NCI-H1105 (cell line): ENCODE measurements at regions not wholly inside any gene's neighbourhood (a gene's known extent, or its start where the extent isn't known, plus 50 kb on each side); places are given as distances from the start of the nearest gene placed in this dataset.
A peak's percentile ranks its signal among the peaks of the same experiment; 100 is the strongest.

ENCODE experiments used
- DNase-seq: peaks from one replicate; lab custom pipeline; 2025; lab: John Stamatoyannopoulos, UW

DNA sequence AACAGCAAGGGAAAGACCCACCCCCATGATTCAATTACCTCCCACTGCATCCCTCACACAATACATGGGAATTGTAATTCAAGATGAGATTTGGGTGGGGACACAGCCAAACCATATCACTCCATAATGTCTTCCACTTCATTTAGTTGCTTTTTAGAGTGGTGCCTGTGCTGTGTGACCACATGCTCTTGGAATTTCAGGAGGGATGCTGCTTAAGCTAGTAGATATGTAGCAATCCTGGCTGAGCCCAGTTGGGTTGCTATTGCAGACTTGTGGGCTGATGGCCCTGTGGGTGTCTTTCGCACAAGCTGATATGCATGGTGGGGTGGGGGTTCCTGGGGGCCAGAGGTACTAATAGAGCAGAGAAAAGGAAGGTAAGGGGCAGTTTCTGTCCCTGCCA lies 160.4 kb upstream of the SYT6 start:
- no peak for DNase-seq

DNA sequence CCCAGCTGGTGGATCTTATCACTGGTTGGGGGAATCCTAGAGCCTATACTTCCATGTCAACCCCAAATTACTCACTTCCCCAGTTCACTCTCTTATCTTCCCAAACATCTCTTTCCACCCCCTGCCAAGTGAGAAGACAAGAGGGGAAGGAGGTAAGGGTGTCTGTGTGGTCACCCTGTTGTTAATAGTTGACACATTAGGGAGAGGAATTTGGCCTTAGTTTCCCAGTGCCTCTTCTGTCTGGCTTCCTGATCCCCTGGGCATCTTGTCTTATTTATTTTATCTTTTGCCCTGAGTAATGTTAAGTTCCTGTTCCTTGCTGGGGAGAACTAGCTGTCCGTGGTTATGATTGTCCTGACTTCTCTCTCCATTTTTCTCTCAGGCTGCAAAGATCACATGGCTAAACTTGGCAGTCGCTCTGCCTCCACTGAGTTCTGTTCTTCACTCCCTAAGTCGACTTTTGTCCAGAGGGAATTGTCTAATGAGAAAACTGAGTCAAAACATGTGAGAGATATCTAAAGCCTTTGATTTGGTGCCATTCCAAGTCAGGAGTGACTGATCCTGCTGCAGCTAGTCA lies 157.1 kb upstream of the SYT6 start:
- no peak for DNase-seq

DNA sequence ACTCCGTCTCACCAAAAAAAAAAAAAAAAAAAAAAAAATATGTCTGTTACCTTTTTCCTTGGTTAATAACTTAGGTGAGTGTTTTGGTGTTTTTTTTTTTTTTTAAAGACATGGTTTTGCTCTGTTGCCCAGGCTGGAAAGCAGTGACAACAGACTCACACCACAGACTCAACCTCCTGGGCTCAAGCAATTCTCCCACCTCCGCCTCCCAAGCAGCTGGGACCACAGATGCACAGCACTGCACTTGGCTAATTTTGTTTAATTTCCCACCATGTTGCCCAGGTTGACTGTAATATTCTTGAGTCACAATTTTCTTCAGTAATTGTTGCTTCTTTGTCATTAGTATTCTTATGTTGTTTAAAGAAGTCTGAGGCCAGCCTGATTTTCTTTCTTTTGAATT lies 149.2 kb upstream of the SYT6 start:
- no peak for DNase-seq

- no peak for DNase-seq
Observed at GRCh38 chr1:114299331-114299975, 145.8 kb upstream of the SYT6 start.

GRCh38 chr1:114298008-114298407 lies 144.3 kb upstream of the SYT6 start:
- DNase-seq: no peak

DNA sequence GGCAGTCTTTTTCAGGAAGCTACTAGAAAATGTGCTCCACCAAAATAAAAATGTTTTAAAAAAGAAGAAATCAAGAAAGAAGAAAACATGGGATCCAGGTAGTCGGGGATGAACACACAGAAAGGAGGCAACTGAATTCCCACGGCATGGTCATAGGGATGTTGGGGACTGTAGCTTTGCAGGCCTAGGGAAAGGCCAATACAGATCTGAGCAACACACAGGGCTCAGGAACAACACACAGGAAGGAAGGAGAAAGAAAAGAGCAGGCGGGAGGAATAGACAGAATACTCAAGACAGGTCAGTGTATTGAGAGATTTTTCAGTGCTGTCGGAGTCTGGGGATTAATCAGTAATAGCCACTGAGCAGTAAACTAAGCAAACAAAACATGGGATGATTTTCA lies 142.7 kb upstream of the SYT6 start:
- no peak for DNase-seq

GRCh38 chr1:114295321-114295720 lies 141.7 kb upstream of the SYT6 start:
- no peak for DNase-seq

DNA sequence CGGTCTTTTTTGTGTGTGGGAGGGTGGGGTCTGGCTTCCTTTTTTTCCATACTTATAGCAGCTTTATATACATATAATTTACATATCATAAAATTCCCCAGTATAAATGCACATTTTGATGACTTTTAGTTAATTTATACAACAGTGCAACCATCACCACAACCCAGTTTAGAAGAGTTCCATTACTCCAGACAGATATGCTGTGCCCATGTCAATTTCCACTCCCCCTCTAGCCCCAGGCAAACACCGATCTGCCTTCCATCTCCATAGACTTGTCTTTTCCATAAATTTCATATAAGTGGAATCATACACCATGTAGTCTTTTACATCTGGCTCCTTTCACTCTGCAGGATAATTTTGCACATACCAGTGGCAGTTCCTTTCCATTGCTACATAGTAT lies 139.2 kb upstream of the SYT6 start:
- DNase-seq: no peak

GRCh38 chr1:114292194-114292593 lies 138.5 kb upstream of the SYT6 start:
- DNase-seq: no peak

- DNase-seq: no peak
Observed at GRCh38 chr1:114290776-114291175, 137.1 kb upstream of the SYT6 start.

DNA sequence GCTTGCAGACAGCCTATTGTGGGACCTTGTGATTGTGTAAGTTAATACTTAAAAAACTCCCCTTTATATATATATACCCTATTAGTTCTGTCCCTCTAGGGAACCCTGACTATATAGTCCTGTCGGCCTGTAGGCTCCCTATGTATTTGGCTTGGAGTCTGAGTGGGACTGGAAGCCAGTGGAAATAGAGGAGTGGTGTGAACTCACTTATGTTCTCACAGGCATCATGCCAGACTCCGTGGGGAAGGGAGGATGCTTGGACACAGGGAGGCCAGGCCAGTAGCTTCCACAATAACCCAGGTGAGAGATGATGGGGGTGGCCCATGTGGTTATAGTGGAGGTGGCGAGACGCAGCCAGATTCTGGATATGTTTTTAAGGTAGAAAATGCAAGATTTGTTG lies 136.7 kb upstream of the SYT6 start:
- no peak for DNase-seq

DNA sequence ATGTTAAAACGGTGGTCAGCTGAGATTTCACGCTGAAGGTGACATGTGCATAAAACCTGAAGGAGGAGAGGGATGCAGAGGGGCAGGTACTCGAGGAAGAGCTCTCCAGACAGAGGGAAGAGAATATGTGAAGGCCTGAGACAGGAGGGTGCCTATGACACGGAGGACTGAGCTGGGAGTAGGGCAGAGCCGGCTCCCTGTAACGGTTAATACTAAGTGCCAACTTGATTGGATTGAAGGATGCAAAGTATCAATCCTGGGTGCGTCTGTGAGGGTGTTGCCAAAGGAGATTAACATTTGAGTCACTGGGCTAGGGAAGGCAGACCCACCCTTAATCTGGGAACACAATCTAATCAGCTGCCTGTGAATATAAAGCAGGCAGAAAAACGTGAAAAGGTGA lies 136.2 kb upstream of the SYT6 start:
- DNase-seq: no peak

DNA sequence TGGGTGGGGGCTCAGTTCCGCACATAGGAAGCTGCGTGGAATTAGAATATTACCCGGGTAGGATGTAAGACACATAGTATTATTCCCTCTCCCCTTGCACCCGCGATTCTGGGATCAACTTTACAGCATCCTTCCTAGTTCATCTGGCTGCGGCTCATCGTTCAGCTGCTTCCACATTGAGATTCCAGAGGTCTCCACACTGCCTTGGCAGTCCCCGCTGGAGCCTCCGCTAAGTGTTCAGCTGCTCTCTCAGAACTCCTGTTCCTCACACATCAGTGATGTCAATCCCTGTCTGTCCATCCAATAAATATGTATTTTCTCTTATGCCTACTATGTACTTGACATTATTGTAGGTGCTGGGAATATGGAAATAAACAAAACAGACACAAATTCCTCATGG lies 135.6 kb upstream of the SYT6 start:
- DNase-seq: no peak

DNA sequence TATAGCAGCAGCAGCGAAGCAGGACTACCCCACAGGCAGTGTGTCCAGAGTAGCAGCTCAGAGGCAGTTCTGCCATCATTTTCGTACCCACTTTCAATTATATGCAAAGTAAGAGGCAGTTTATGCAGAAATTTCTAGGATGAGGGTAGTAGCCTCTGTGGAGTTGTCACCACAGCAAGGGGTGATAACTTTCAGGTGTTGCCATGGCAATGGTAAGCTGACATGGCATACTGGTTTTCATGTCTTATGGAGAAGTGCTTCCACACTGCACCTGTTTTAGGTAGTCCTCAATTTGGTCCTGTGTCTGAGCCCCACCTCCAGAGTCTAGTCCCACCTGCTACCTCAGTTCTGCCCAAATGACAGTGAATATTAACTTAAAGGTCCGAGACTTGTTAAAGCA lies 133.3 kb upstream of the SYT6 start:
- no peak for DNase-seq

GRCh38 chr1:114286179-114286578 lies 132.5 kb upstream of the SYT6 start:
- DNase-seq: no peak

DNA sequence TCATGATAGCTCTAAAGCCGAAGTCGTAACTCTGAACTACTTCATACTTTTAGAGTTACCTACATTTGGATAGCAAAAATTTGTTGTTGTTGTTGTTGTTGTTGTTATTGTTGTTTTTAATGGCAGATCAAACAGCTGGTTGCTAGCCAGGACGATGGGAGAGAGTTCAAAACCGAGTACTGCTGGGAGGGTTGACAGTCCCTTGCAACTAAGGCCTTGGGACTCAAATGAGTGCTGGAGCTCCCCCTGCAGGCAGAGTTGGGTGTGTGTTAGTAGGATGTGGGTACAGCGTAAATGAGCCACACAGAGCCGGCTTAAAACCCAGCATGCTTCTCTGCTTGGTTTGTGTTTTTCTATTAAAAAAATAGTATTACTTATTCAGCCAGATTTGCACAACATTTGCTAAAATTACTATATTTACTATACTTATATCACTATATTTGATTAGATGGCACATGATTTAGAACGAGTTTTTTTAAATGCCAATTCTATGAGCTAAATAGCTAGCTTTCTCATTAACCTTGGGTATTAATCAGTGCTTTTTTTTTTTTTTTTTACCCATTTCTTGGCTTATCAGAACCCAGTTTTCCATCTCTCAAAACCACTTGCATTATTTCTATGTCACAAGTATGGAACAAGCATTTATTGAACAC lies 129.2 kb upstream of the SYT6 start:
- peak; percentile 78 for DNase-seq

GRCh38 chr1:114278911-114279310 lies 125.2 kb upstream of the SYT6 start:
- DNase-seq: no peak

GRCh38 chr1:114278430-114278829 lies 124.8 kb upstream of the SYT6 start:
- no peak for DNase-seq

DNA sequence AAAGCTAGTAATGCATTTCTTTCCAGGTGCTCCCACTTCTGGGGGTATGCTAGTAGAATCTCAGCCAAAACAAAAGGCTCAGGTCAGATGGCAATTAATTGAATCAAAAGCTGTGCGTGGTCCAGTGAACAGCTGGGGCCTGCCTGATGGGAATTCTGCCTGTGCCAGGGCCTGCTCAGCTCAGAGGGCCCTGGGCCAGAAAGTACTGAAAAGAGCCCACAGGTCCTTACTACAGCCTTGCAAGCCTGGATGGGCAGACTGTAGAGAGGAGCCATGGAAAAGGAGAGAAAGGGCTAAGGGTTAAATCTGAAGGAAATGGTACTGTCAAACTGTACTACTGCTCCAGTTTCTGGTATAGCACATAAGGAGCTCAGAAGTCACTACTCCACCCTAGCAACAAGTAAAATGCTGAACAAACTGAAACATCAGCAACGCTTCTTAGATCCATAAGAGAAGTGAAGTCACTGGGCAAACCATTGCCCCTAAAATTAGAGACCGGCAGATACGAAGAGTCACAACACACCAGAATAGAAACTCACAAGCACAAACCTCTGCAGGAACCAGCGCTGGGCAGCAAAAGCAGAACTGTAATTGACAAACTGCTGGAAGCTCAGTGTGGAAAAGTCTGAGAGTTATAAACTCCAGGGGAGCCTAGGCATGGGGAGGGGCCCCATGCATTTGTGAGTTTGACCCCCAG lies 121.1 kb upstream of the SYT6 start:
- no peak for DNase-seq

- DNase-seq: no peak
Observed at GRCh38 chr1:114272593-114272992, 118.9 kb upstream of the SYT6 start.

- no peak for DNase-seq
Observed at GRCh38 chr1:114270718-114271117, 117.0 kb upstream of the SYT6 start.

DNA sequence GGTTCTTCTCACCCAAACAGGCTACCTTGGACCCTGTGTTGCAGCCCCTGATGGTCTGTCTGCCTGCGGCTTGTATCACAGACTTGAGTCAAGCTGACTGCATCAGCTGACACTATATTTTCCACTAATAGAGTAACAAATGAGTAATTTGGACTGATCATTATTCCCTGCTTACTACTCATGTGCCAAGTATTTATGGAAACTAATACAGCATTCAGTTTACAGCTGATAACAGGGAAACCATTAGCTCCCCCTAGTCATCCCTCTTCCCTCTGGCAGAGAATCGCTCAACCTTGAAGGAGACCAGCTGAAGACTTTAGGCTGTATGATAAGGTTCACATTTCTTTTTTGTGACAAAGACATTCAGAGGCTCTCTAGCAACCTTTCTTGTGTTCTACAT lies 116.6 kb upstream of the SYT6 start:
- no peak for DNase-seq

DNA sequence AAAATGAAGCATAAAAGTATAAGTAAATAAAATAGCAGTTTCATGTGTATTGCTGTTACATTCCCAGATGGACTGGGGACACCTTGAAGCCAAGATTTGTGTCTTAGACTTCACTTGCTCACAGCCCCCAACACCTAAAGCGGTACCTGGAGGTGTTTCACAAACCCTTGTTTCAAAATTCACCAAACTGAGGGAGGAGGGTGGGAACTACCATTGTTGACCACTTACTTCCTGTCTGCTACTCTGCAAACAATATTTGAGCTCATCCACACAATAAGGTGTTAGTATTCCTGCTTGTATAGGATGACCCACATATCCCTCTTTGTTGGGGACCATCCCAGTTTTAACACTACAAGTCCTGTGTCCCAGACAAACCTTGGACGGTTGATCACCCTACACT lies 115.9 kb upstream of the SYT6 start:
- no peak for DNase-seq
